Choroid plexus epithelial cell (primary cell): ENCODE measurements at regions not wholly inside any gene's neighbourhood (a gene's known extent, or its start where the extent isn't known, plus 50 kb on each side); places are given as distances from the start of the nearest gene placed in this dataset.
"Not testable (repeated sequence)": the region's sequence is repeated elsewhere in the genome, so short reads cannot be mapped to it uniquely, and the experiment has no call there.

ENCODE experiments used
- DNase-seq: peaks from one replicate; pipeline ENCODE4 v3.0.0-alpha.2; 2010; ENCODE audit warnings: low read depth
- H3K4me3 ChIP-seq: 2 replicates; pipeline ENCODE4 v1.5.1; 2011; ENCODE audit warnings: low read depth, mild to moderate bottlenecking, control low read depth, low read length, moderate library complexity
- TF ChIP-seq, protein P1 (sequence below): conservative IDR thresholded peaks from 2 replicates; pipeline ENCODE4 v1.5.1; 2011; ENCODE audit warnings: low read depth, mild to moderate bottlenecking, control low read depth, inconsistent platforms, low read length, moderate library complexity

DNA sequence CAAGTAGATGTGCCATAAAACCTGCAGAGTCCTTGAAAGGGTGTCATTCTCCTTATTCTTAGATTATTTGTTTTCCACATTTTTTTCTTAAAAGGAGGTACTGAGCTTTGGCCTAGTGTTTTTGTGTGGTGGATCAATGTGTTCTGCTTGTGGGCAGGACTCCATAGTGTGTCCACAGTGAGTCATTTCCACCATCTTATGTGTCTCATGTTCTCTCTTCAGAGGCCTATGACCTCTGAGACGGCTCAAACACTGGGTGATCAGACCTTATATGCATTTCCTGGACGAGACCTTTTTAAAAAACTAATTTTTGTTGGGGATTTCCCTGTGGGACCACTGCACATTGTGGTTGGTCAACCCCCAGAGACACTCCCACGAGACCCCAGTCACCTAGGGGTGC, 93.4 kb downstream of the CHCHD4 start:
- TF ChIP-seq, protein P1, sequence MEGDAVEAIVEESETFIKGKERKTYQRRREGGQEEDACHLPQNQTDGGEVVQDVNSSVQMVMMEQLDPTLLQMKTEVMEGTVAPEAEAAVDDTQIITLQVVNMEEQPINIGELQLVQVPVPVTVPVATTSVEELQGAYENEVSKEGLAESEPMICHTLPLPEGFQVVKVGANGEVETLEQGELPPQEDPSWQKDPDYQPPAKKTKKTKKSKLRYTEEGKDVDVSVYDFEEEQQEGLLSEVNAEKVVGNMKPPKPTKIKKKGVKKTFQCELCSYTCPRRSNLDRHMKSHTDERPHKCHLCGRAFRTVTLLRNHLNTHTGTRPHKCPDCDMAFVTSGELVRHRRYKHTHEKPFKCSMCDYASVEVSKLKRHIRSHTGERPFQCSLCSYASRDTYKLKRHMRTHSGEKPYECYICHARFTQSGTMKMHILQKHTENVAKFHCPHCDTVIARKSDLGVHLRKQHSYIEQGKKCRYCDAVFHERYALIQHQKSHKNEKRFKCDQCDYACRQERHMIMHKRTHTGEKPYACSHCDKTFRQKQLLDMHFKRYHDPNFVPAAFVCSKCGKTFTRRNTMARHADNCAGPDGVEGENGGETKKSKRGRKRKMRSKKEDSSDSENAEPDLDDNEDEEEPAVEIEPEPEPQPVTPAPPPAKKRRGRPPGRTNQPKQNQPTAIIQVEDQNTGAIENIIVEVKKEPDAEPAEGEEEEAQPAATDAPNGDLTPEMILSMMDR: no peak
- peak; percentile 80 for DNase-seq
- no peak overlapping the region for H3K4me3 ChIP-seq

DNA sequence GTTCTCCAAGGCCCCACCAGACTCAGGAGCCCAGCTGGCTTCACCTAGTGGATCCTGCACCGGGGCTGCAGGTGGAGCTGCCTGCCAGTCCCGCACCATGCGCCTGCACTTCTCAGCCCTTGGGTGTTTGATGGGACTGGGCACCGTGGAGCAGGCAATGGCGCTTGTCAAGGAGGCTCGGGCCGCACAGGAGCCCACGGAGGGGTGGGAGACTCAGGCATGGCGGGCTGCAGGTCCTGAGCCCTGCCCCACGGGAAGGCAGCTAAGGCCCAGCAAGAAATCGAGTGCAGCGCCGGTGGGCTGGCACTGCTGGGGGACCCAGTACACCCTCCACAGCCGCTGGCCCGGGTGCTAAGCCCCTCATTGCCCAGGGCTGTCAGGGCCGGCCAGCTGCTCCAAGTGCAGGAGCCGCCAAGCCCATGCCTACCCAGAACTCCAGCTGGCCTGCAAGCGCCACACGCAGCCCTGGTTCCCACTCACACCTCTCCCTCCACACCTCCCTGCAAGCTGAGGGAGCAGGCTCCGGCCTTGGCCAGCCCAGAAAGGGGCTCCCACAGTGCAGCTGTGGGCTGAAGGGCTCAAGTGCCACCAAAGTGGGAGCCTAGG, 95.2 kb downstream of the CHCHD4 start:
- not testable (repeated sequence) for DNase-seq, H3K4me3 ChIP-seq

DNA sequence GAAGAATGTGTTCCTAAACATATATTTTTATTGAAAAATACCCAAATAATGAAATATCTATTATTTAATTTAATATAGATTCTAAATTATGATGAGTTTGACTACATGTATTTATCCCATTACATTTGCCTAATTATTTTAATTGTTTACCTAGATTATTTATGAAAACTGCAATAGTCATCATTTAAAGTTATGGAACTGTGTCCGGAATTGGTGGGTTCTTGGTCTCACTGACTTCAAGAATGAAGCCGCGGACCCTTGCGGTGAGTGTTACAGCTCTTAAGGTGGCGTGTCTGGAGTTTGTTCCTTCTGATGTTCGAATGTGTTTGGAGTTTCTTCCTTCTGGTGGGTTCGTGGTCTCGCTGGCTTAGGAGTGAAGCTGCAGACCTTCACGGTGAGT, 96.5 kb downstream of the CHCHD4 start:
- DNase-seq, H3K4me3 ChIP-seq: not testable (repeated sequence)

DNA sequence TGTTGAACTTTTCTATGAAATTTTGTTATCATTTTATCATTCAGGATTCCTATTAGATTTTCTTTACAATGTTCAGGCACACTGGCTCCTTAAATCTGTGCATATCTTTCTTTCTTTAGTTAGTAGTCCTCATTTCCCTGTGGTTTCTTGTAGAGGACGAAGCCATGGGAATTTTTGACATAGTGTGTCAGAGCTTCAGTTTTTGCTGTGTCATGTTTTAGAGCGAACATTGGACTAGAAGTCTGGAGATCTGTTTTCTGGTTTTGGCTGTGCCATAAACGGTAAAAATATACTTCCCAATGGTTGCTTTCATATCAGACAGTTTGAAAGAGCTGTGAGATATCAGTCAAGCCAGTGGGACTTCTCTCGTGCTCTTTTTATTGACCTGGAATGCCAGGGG, 105.2 kb downstream of the CHCHD4 start:
- TF ChIP-seq, protein P1: no peak
- no peak overlapping the region for H3K4me3 ChIP-seq

DNA sequence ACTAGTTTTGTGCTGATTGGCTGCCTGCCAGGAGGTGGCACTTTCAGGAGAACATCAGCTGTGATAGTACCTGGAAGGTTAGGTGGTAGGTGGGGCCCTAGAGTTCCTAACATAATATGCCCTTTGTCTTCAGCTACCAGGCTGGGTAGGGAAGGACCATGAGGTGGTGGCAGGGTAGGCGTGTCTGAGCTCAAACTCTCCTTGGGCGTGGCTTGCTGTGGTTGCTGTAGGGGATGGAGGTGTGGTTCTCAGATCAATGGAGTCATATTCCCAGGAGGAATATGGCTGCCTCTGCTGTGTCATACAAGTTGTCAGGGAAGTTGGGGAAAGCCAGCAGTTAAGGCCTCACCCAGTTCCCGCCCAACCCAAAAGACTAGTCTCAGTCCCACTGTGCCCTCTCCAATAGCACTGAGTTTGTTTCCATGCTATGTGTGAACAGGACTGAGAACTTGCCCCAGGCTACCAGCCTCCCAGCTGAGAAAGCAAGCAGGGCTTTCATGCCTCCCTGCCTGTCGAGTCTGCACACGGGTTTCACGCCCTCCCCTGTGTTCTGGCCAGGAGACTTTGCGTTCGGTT, 107.7 kb downstream of the CHCHD4 start:
- TF ChIP-seq, protein P1: no peak
- no peak for DNase-seq
- no peak overlapping the region for H3K4me3 ChIP-seq

More for the DNA sequence above, 105.2 kb downstream of the CHCHD4 start:
- no peak for DNase-seq

DNA sequence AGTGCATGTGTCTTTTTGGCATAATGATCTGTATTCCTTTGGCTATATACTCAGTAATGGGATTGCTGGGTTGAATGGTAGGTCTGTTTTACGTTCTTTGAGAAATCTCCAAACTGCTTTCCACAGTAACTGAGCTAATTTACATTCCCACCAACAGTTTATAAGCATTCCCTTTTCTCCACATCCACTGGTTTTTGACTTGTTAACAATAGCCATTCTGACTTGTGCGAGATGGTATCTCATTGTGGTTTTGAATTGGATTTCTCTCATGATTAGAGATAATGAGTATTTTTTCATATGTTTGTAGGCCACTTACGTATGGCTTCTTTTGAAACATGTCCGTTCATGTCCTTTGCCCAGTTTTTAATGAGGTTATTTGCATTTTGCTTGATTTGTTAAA, 117.7 kb downstream of the CHCHD4 start:
- TF ChIP-seq, protein P1: no peak
- no peak overlapping the region for H3K4me3 ChIP-seq
- no peak for DNase-seq

DNA sequence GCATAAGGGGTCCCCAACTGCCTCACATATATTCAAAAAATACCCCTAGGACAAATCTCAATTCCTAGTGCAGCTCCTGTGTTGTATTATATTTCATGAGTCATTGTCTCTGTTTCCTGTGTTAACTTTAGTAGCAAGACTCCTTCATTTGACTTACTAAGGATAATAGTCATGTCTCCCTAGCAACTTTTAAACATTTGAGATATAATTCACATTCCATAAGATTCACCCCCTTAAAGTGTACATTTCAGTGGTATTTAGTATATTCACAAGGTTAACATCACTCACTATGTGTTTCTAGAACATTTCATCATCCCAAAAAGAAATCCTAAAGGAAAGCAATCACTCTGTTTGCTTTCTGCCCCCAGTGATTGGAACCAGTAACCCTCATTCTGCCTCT, 121.3 kb upstream of the WNT7A start:
- peak; percentile 54 for DNase-seq
- TF ChIP-seq, protein P1: no peak

DNA sequence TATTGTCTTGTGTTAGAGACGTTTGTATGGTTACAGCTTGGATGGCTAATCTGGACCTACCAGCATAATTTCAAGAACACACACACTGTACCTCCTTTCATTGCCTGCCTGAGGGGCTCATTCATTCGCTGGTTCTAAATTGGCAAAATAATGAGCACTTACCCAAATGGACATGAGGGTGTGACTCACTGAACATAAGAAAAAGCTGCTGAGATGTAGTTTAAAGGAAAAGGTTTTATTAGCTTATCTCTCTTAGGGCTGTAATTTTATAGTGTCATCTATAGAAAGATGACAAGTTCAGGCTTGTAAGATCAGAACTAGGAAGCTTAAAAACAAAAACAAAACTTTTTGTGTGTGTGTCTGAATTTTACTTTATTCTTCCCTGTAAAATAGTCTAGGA, 120.7 kb upstream of the WNT7A start:
- TF ChIP-seq, protein P1: no peak
- no peak overlapping the region for H3K4me3 ChIP-seq
- DNase-seq: peak; percentile 4

More for the DNA sequence above, 121.3 kb upstream of the WNT7A start:
- no peak overlapping the region for H3K4me3 ChIP-seq
